Lower leg skin (tissue), 3 donors: ENCODE measurements at regions not wholly inside any gene's neighbourhood (a gene's known extent, or its start where the extent isn't known, plus 50 kb on each side); places are given as distances from the start of the nearest gene placed in this dataset.

Experiments
- CTCF ChIP-seq, 3 donors: fragments of 450-650 bp; IDR thresholded peaks; one replicate each; pipeline ENCODE4 v1.5.1; 2016; ENCODE audit warnings: antibody characterized with exemption in 3 of 3, mild to moderate bottlenecking in 3 of 3, moderate library complexity in 2 of 3
- POLR2A ChIP-seq, 2 donors: fragments of 450-650 bp; IDR thresholded peaks; one replicate each; pipeline ENCODE4 v1.6.1; 2016 to 2017; ENCODE audit warnings: antibody characterized with exemption in 2 of 2, mild to moderate bottlenecking in 1 of 2, moderate library complexity in 1 of 2

GRCh38 chr2:147636886-147637285 is 207.9 kb upstream of the ACVR2A start:
- no peak for TF ChIP-seq CTCF (IDR thresholded peaks at IDR 0.05)
- TF ChIP-seq POLR2A (IDR thresholded peaks at IDR 0.05), result no peak
